ENCODE measurements at regions not wholly inside any gene's neighbourhood (a gene's known extent, or its start where the extent isn't known, plus 50 kb on each side); places are given as distances from the start of the nearest gene placed in this dataset.

DNA sequence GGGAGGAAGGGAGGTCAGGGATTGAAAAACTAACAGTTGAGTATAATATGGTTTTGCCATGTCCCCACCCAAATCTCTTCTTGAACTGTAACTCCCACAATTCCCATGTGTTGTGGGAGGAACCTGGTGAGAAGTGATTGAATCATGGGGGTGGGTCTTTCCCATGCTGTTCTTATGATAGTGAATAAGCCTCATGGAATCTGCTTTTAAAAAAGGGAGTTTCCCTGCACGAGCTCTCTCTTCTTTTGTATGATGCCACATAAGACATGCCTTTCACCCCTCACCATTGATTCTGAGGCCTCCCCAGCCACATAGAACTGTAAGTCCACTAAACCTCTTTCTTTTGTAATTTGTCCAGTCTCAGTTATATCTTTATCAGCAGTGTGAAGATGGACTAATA lies 833.4 kb upstream of the MAP3K7 start:
- TF ChIP-seq, protein P1, sequence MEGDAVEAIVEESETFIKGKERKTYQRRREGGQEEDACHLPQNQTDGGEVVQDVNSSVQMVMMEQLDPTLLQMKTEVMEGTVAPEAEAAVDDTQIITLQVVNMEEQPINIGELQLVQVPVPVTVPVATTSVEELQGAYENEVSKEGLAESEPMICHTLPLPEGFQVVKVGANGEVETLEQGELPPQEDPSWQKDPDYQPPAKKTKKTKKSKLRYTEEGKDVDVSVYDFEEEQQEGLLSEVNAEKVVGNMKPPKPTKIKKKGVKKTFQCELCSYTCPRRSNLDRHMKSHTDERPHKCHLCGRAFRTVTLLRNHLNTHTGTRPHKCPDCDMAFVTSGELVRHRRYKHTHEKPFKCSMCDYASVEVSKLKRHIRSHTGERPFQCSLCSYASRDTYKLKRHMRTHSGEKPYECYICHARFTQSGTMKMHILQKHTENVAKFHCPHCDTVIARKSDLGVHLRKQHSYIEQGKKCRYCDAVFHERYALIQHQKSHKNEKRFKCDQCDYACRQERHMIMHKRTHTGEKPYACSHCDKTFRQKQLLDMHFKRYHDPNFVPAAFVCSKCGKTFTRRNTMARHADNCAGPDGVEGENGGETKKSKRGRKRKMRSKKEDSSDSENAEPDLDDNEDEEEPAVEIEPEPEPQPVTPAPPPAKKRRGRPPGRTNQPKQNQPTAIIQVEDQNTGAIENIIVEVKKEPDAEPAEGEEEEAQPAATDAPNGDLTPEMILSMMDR (IDR thresholded peaks at IDR 0.05; ENCODE audit: insufficient read depth, low read length): no peak
- TF ChIP-seq POLR2AphosphoS5 (IDR thresholded peaks at IDR 0.05; ENCODE audit: low read depth) (no peak), SPI1 (IDR thresholded peaks at IDR 0.05; ENCODE audit: borderline replicate concordance, low read depth) (no peak), GABPA (IDR thresholded peaks at IDR 0.05; ENCODE audit: low read depth) (no peak)
- TF ChIP-seq, protein P2, sequence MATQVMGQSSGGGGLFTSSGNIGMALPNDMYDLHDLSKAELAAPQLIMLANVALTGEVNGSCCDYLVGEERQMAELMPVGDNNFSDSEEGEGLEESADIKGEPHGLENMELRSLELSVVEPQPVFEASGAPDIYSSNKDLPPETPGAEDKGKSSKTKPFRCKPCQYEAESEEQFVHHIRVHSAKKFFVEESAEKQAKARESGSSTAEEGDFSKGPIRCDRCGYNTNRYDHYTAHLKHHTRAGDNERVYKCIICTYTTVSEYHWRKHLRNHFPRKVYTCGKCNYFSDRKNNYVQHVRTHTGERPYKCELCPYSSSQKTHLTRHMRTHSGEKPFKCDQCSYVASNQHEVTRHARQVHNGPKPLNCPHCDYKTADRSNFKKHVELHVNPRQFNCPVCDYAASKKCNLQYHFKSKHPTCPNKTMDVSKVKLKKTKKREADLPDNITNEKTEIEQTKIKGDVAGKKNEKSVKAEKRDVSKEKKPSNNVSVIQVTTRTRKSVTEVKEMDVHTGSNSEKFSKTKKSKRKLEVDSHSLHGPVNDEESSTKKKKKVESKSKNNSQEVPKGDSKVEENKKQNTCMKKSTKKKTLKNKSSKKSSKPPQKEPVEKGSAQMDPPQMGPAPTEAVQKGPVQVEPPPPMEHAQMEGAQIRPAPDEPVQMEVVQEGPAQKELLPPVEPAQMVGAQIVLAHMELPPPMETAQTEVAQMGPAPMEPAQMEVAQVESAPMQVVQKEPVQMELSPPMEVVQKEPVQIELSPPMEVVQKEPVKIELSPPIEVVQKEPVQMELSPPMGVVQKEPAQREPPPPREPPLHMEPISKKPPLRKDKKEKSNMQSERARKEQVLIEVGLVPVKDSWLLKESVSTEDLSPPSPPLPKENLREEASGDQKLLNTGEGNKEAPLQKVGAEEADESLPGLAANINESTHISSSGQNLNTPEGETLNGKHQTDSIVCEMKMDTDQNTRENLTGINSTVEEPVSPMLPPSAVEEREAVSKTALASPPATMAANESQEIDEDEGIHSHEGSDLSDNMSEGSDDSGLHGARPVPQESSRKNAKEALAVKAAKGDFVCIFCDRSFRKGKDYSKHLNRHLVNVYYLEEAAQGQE (IDR thresholded peaks at IDR 0.05; ENCODE audit: insufficient replicate concordance, low read depth): no peak
